ENCODE measurements at regions not wholly inside any gene's neighbourhood (a gene's known extent, or its start where the extent isn't known, plus 50 kb on each side); places are given as distances from the start of the nearest gene placed in this dataset.

GRCh38 chrX:1031521-1032430, 180.7 kb downstream of the CRLF2 start:
- Histone ChIP-seq H3K4me3 (ENCODE audit: insufficient read depth, low read depth, low read length) (no peak overlapping the region), H3K4ac (ENCODE audit: low read depth, low read length) (no peak overlapping the region), H2BK15ac (ENCODE audit: low read depth, low read length) (no peak overlapping the region), H4K5ac (ENCODE audit: low read depth, low read length) (no peak overlapping the region), H2AK9ac (replicated peaks; ENCODE audit: low read depth, low read length, poor library complexity) (no peak overlapping the region), H3K9me1 (ENCODE audit: insufficient read depth, low read length) (no peaks in the 10 kb centered on the region), H2BK20ac (ENCODE audit: low read depth, low read length) (no peak overlapping the region), H4K91ac (ENCODE audit: insufficient read depth, low read depth, low read length) (no peak overlapping the region), H3K18ac (ENCODE audit: low read depth, low read length) (no peak overlapping the region), H2BK120ac (ENCODE audit: low read depth, low read length) (no peak overlapping the region), H4K20me1 (ENCODE audit: insufficient read depth, low read length) (no peaks in the 10 kb centered on the region), H3K23ac (ENCODE audit: low read depth, low read length) (no peak overlapping the region), H3K4me2 (ENCODE audit: low read depth, low read length) (no peak overlapping the region), H3K9me3 (ENCODE audit: control insufficient read depth, insufficient read depth, low read length) (peaks cover 38% of the 10 kb centered on the region; the same call in 1 of the 2 replicates), H3K14ac (replicated peaks; ENCODE audit: low read depth, low read length) (no peak overlapping the region), H2AK5ac (ENCODE audit: low read depth, low read length) (no peak overlapping the region), H2AFZ (replicated peaks; ENCODE audit: low read length, poor library complexity) (no peak overlapping the region), H3K27me3 (ENCODE audit: control insufficient read depth, insufficient read depth, low read length) (no peaks in the 10 kb centered on the region), H4K8ac (ENCODE audit: low read depth in 2 of 2, low read length in 2 of 2) (no peak overlapping the region), H3K4me1 (ENCODE audit: control insufficient read depth, insufficient read depth, low read length) (no peaks in the 10 kb centered on the region), H3K79me1 (ENCODE audit: low read depth in 1 of 2, low read length in 2 of 2) (no peaks in the 10 kb centered on the region), H3K9ac (ENCODE audit: low read depth, low read length) (no peak overlapping the region), H3K36me3 (ENCODE audit: control insufficient read depth, insufficient read depth, low read length) (no peaks in the 10 kb centered on the region), H3K27ac (ENCODE audit: insufficient read depth, low read length) (no peak overlapping the region), H3K56ac (ENCODE audit: extremely low read depth, insufficient read depth, low read length) (no peak overlapping the region), H2BK5ac (ENCODE audit: low read depth, low read length, poor library complexity, severe bottlenecking) (no peak overlapping the region)
- dilution Hi-C loops (cut with HindIII; ENCODE audit: low sequenced_read_pairs, unreplicated experiment), result no loop called here
- WGBS, 2 experiments (ENCODE audit: extremely low coverage in 2 of 2, insufficient read length in 1 of 2), result 65% methylated on average over 12 of the region's 38 CpGs; no CpG with 5 or more reads in 1 of the 2 experiments
- ChIA-PET CTCF (no interaction called here), POLR2A (ENCODE audit: unreplicated experiment) (no interaction called here)
- TF ChIP-seq FOS (IDR thresholded peaks at IDR 0.05; ENCODE audit: low read depth, low read length) (no peak), RFX5 (IDR thresholded peaks at IDR 0.05; ENCODE audit: low read depth, low read length) (no peak), NFE2L2 (IDR thresholded peaks at IDR 0.05; ENCODE audit: low read depth, low read length) (no peak), MAZ (IDR thresholded peaks at IDR 0.05; ENCODE audit: borderline replicate concordance, low read depth, low read length) (no peak), CEBPB (IDR thresholded peaks at IDR 0.05; ENCODE audit: low read depth, low read length) (no peak), SMC3 (IDR thresholded peaks at IDR 0.05; ENCODE audit: low read depth, low read length) (no peak)
- BruUV-seq (replicated peaks), result no TSS peak
- in situ Hi-C loops (cut with MboI; ENCODE audit: low sequenced_read_pairs), result no loop called here
- ATAC-seq (ENCODE audit: low read depth), result no peak
- intact Hi-C loops (cut with micrococcal nuclease), result no loop called here
- no peak for DNase-seq
